AG08395 (cell line): ENCODE measurements at regions not wholly inside any gene's neighbourhood (a gene's known extent, or its start where the extent isn't known, plus 50 kb on each side); places are given as distances from the start of the nearest gene placed in this dataset.

Source experiments
- DNase-seq: peaks from one replicate; pipeline ENCODE4 v3.0.0; 2012; ENCODE audit warnings: mixed read lengths, low spot score

GRCh38 chr20:23166563-23166962 is 80.4 kb upstream of the CD93 start:
- DNase-seq: no peak

GRCh38 chr20:23165964-23166363 is 79.8 kb upstream of the CD93 start:
- no peak for DNase-seq

GRCh38 chr20:23165307-23165750 is 79.2 kb upstream of the CD93 start:
- no peak for DNase-seq

- no peak for DNase-seq
Observed at GRCh38 chr20:23164176-23164601, 78.1 kb upstream of the CD93 start.

GRCh38 chr20:23163562-23163961 is 77.4 kb upstream of the CD93 start:
- no peak for DNase-seq

- DNase-seq: no peak
Observed at GRCh38 chr20:23162887-23163286, 76.8 kb upstream of the CD93 start.

- DNase-seq: no peak
Observed at GRCh38 chr20:23161968-23162696, 76.0 kb upstream of the CD93 start.

GRCh38 chr20:23161244-23161891 is 75.2 kb upstream of the CD93 start:
- DNase-seq: no peak

GRCh38 chr20:23160536-23161243 is 74.6 kb upstream of the CD93 start:
- DNase-seq: no peak

GRCh38 chr20:23159947-23160318 is 73.8 kb upstream of the CD93 start:
- DNase-seq: no peak

GRCh38 chr20:23159256-23159946 is 73.3 kb upstream of the CD93 start:
- no peak for DNase-seq

- no peak for DNase-seq
Observed at GRCh38 chr20:23157734-23158133, 71.6 kb upstream of the CD93 start.

- DNase-seq: no peak
Observed at GRCh38 chr20:23156842-23157423, 70.8 kb upstream of the CD93 start.

- DNase-seq: peak; percentile 76
Observed at GRCh38 chr20:23156170-23156841, 70.2 kb upstream of the CD93 start.

GRCh38 chr20:23155141-23155590 is 69.0 kb upstream of the CD93 start:
- DNase-seq: no peak

- DNase-seq: no peak
Observed at GRCh38 chr20:23153696-23154341, 67.7 kb upstream of the CD93 start.

GRCh38 chr20:23152902-23153301 is 66.8 kb upstream of the CD93 start:
- no peak for DNase-seq

- DNase-seq: peak; percentile 84
Observed at GRCh38 chr20:23152308-23152892, 66.3 kb upstream of the CD93 start.

GRCh38 chr20:23151885-23152284 is 65.8 kb upstream of the CD93 start:
- DNase-seq: no peak

GRCh38 chr20:23151008-23151703 is 65.0 kb upstream of the CD93 start:
- DNase-seq: no peak
